ENCODE measurements at regions not wholly inside any gene's neighbourhood (a gene's known extent, or its start where the extent isn't known, plus 50 kb on each side); places are given as distances from the start of the nearest gene placed in this dataset.

DNA sequence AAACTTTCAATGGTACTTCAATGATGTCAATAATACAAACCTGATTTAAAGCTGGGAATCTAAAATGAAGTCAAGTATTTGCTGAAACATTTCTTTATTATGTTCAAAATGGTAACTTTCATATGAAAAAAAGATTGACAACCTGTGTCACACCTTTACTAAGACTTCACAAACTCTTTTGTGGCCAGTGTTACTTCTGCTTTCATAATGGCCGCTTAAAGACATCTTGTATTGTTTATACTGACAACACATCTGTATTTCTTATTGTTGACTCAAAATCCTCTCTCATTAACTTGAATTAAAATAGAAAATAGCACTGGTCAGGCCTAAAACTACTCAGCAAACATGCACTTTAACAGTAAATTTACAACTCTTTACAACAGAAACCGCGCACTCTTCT, 312.3 kb upstream of the CNTN6 start:
- H3K4me2 ChIP-seq, result no peak overlapping the region
- CTCF ChIA-PET, result no interaction called here
- POLR2A ChIA-PET, result no interaction called here
- ATAC-seq (no peak), DNase-seq (ENCODE audit: low read depth in 1 of 2, low spot score in 1 of 2) (no peak), FAIRE-seq (no peak)
- TF ChIP-seq HEYL (CRISPR knock-in tag; IDR thresholded peaks at IDR 0.05) (no peak), FOSL2 (IDR thresholded peaks at IDR 0.05) (no peak), FOSL2 (CRISPR knock-in tag; IDR thresholded peaks at IDR 0.05) (no peak), JUN (IDR thresholded peaks at IDR 0.05) (no peak), PHF8 (IDR thresholded peaks at IDR 0.05; ENCODE audit: borderline replicate concordance, low read depth) (no peak), TP53 (CRISPR knock-in tag; IDR thresholded peaks at IDR 0.05) (no peak), SREBF2 (IDR thresholded peaks at IDR 0.05) (no peak), REST (IDR thresholded peaks at IDR 0.05) (no peak), GATA3 (IDR thresholded peaks at IDR 0.05; ENCODE audit: borderline replicate concordance) (no peak), BCL3 (IDR thresholded peaks at IDR 0.05) (no peak), CHD4 (IDR thresholded peaks at IDR 0.05; ENCODE audit: borderline replicate concordance) (no peak), RFX5 (IDR thresholded peaks at IDR 0.05) (no peak), HDAC2 (IDR thresholded peaks at IDR 0.05) (no peak), POLR2A (IDR thresholded peaks at IDR 0.05; ENCODE audit: low read length) (no peak), ESRRA (IDR thresholded peaks at IDR 0.05; ENCODE audit: borderline replicate concordance, low read length) (no peak), POLR2AphosphoS2 (conservative IDR thresholded peaks at IDR 0.05; ENCODE audit: low read length) (no peak)
- no peaks in the 10 kb centered on the region for H3K9me3 ChIP-seq
- H3K4me1 ChIP-seq, result no peaks in the 10 kb centered on the region
- 17% methylated on average over 3 of the region's 3 CpGs for WGBS (ENCODE audit: missing lambda C conversion rate)
- H3K4me3 ChIP-seq, result no peak overlapping the region
- no peak overlapping the region for H3K27ac ChIP-seq

DNA sequence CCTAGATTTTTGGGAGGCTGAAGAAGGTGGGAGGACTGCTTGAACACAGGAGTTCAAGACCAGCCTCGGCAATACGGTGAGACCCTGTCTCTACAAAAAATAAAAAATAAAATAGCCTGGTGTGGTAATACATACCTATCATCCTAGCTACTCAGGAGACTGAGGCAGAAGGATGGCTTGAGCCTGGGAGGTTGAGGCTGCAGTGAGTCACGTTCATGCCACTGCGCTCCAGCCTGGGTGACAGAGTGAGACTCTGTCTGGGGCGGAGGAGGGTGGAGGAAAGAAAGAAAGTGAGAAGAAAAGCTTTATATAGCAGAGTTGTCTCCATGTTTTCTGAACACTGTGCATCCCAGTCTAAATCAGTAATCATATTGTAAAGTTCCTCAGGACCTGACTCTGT, 301.4 kb upstream of the CNTN6 start:
- H3K4me3 ChIP-seq, result no peak overlapping the region
- CTCF ChIA-PET, result no interaction called here
- FAIRE-seq (no peak), ATAC-seq (no peak), DNase-seq (ENCODE audit: low read depth in 1 of 2, low spot score in 1 of 2) (no peak)
- H3K27ac ChIP-seq, result no peak overlapping the region
- H3K4me1 ChIP-seq, result no peaks in the 10 kb centered on the region
- POLR2A ChIA-PET, result no interaction called here
- TF ChIP-seq MYC (IDR thresholded peaks at IDR 0.05; ENCODE audit: borderline replicate concordance, low read length), result no peak
- TF ChIP-seq CBX8 (IDR thresholded peaks at IDR 0.05), result no peak
- 28% methylated on average over 5 of the region's 5 CpGs for WGBS (ENCODE audit: missing lambda C conversion rate)
- H3K4me2 ChIP-seq, result no peak overlapping the region
- H3K9me3 ChIP-seq, result no peaks in the 10 kb centered on the region; the same call in 2 of the 3 replicates

DNA sequence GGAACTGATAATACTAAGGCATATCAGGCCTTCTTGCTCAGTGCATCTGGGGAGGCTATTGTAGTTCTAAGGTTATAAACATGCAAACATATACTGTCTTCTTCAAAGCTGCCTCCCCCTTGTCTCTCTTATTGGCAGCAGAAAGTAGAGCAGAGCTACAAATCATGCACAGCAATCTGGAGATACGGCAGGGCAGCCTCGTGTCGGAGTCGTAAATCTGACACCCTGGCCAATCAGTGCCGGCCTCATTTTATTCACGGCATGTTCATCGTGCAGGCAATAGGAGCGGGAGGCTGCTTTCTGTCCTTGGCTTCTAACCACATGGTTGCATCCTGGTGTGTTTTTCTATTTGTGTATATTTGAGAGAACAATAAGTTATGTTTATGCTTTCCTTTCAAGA, 300.2 kb upstream of the CNTN6 start:
- no peak for TF ChIP-seq RFX5 (IDR thresholded peaks at IDR 0.05)
- TF ChIP-seq FOSL2 (IDR thresholded peaks at IDR 0.05), result no peak
- no peak for TF ChIP-seq FOSL2 (CRISPR knock-in tag; IDR thresholded peaks at IDR 0.05)
- no peak for TF ChIP-seq ZNF302 (CRISPR knock-in tag; IDR thresholded peaks at IDR 0.05)
- TF ChIP-seq BHLHE40 (IDR thresholded peaks at IDR 0.05; ENCODE audit: low read depth, low read length), result no peak
- no peak for TF ChIP-seq RCOR1 (IDR thresholded peaks at IDR 0.05; ENCODE audit: low read depth, low read length)
- TF ChIP-seq PHF8 (IDR thresholded peaks at IDR 0.05; ENCODE audit: borderline replicate concordance, low read depth), result no peak
- no peak for TF ChIP-seq ZFP36 (IDR thresholded peaks at IDR 0.05; ENCODE audit: borderline replicate concordance, partially characterized antibody)
- TF ChIP-seq KDM5A (IDR thresholded peaks at IDR 0.05), result no peak
- no peak for TF ChIP-seq CHD4 (IDR thresholded peaks at IDR 0.05; ENCODE audit: borderline replicate concordance)
- TF ChIP-seq, protein P1, sequence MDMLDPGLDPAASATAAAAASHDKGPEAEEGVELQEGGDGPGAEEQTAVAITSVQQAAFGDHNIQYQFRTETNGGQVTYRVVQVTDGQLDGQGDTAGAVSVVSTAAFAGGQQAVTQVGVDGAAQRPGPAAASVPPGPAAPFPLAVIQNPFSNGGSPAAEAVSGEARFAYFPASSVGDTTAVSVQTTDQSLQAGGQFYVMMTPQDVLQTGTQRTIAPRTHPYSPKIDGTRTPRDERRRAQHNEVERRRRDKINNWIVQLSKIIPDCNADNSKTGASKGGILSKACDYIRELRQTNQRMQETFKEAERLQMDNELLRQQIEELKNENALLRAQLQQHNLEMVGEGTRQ (IDR thresholded peaks at IDR 0.05), result no peak
- no peak for TF ChIP-seq EHMT2 (IDR thresholded peaks at IDR 0.05; ENCODE audit: low read depth)
- no peak for TF ChIP-seq CHD2 (IDR thresholded peaks at IDR 0.05; ENCODE audit: low read length, partially characterized antibody)
- TF ChIP-seq JUN (IDR thresholded peaks at IDR 0.05), result no peak
- TF ChIP-seq, protein P2, sequence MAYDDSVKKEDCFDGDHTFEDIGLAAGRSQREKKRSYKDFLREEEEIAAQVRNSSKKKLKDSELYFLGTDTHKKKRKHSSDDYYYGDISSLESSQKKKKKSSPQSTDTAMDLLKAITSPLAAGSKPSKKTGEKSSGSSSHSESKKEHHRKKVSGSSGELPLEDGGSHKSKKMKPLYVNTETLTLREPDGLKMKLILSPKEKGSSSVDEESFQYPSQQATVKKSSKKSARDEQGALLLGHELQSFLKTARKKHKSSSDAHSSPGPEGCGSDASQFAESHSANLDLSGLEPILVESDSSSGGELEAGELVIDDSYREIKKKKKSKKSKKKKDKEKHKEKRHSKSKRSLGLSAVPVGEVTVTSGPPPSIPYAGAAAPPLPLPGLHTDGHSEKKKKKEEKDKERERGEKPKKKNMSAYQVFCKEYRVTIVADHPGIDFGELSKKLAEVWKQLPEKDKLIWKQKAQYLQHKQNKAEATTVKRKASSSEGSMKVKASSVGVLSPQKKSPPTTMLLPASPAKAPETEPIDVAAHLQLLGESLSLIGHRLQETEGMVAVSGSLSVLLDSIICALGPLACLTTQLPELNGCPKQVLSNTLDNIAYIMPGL (CRISPR knock-in tag; IDR thresholded peaks at IDR 0.05; ENCODE audit: borderline replicate concordance), result no peak
- TF ChIP-seq POLR2A (IDR thresholded peaks at IDR 0.05; ENCODE audit: low read length), result no peak
- TF ChIP-seq HEYL (CRISPR knock-in tag; IDR thresholded peaks at IDR 0.05), result no peak
- TF ChIP-seq, protein P3, sequence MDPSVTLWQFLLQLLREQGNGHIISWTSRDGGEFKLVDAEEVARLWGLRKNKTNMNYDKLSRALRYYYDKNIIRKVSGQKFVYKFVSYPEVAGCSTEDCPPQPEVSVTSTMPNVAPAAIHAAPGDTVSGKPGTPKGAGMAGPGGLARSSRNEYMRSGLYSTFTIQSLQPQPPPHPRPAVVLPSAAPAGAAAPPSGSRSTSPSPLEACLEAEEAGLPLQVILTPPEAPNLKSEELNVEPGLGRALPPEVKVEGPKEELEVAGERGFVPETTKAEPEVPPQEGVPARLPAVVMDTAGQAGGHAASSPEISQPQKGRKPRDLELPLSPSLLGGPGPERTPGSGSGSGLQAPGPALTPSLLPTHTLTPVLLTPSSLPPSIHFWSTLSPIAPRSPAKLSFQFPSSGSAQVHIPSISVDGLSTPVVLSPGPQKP (IDR thresholded peaks at IDR 0.05; ENCODE audit: low read depth, low read length), result no peak
- ATAC-seq (no peak), DNase-seq (ENCODE audit: low read depth in 1 of 2, low spot score in 1 of 2) (no peak), FAIRE-seq (no peak)
- WGBS (ENCODE audit: missing lambda C conversion rate), result 14% methylated on average over 8 of the region's 8 CpGs
- Histone ChIP-seq H3K4me2 (no peak overlapping the region), H3K27ac (no peak overlapping the region), H3K9me3 (no peaks in the 10 kb centered on the region), H3K4me3 (no peak overlapping the region), H3K4me1 (no peaks in the 10 kb centered on the region)
- ChIA-PET CTCF (no interaction called here), POLR2A (no interaction called here)
